OCI-LY7 (cell line): ENCODE measurements at regions not wholly inside any gene's neighbourhood (a gene's known extent, or its start where the extent isn't known, plus 50 kb on each side); places are given as distances from the start of the nearest gene placed in this dataset.
"Not testable (repeated sequence)": the region's sequence is repeated elsewhere in the genome, so short reads cannot be mapped to it uniquely, and the experiment has no call there.

ENCODE experiments used
- CTCF ChIP-seq: fragments of 200-600 bp; sonication (generic); conservative IDR thresholded peaks from 2 replicates; pipeline ENCODE4 v1.5.1; 2014; ENCODE audit warnings: mild to moderate bottlenecking, antibody characterized with exemption, low read length, moderate library complexity, mixed read lengths
- EZH2phosphoT487 ChIP-seq: fragments of 200-600 bp; sonication (generic); IDR thresholded peaks from 2 replicates; pipeline ENCODE4 v1.6.1; 2018; ENCODE audit warnings: low read depth, borderline replicate concordance, mild to moderate bottlenecking, mixed run types, antibody characterized with exemption, low read length, moderate library complexity, mixed read lengths

GRCh38 chr1:148210166-148210565 lies 58.1 kb upstream of the NBPF11 start:
- TF ChIP-seq CTCF, EZH2phosphoT487: not testable (repeated sequence)
